HG02943 (cell line): ENCODE measurements at regions not wholly inside any gene's neighbourhood (a gene's known extent, or its start where the extent isn't known, plus 50 kb on each side); places are given as distances from the start of the nearest gene placed in this dataset.

Experiments
- ATAC-seq: cut with Tn5 transposase; IDR thresholded peaks from one replicate; pipeline ENCODE4 v1.9.1; 2021; ENCODE audit warnings: mild to moderate bottlenecking, low read depth, moderate library complexity; ENCODE audit not compliant: unreplicated experiment

GRCh38 chr3:6509576-6509975 is 351.3 kb upstream of the GRM7 start:
- ATAC-seq, result no peak

GRCh38 chr3:6510713-6511112 is 350.2 kb upstream of the GRM7 start:
- ATAC-seq, result no peak

- no peak for ATAC-seq
Observed at GRCh38 chr3:6512172-6512800, 348.6 kb upstream of the GRM7 start.

GRCh38 chr3:6516143-6516542 is 344.8 kb upstream of the GRM7 start:
- ATAC-seq, result no peak

GRCh38 chr3:6516694-6517093 is 344.2 kb upstream of the GRM7 start:
- no peak for ATAC-seq

- no peak for ATAC-seq
Observed at GRCh38 chr3:6518709-6519345, 342.1 kb upstream of the GRM7 start.

GRCh38 chr3:6521369-6522113 is 339.4 kb upstream of the GRM7 start:
- no peak for ATAC-seq

- no peak for ATAC-seq
Observed at GRCh38 chr3:6522191-6522590, 338.7 kb upstream of the GRM7 start.

GRCh38 chr3:6523043-6523442 is 337.9 kb upstream of the GRM7 start:
- no peak for ATAC-seq

GRCh38 chr3:6524479-6524878 is 336.4 kb upstream of the GRM7 start:
- ATAC-seq, result no peak

- ATAC-seq, result no peak
Observed at GRCh38 chr3:6526321-6526720, 334.6 kb upstream of the GRM7 start.

GRCh38 chr3:6526861-6527260 is 334.1 kb upstream of the GRM7 start:
- ATAC-seq, result no peak

- no peak for ATAC-seq
Observed at GRCh38 chr3:6528951-6529350, 332.0 kb upstream of the GRM7 start.

GRCh38 chr3:6531153-6531552 is 329.8 kb upstream of the GRM7 start:
- no peak for ATAC-seq

- ATAC-seq, result no peak
Observed at GRCh38 chr3:6532101-6532500, 328.8 kb upstream of the GRM7 start.

- no peak for ATAC-seq
Observed at GRCh38 chr3:6540981-6541380, 319.9 kb upstream of the GRM7 start.

GRCh38 chr3:6542795-6543194 is 318.1 kb upstream of the GRM7 start:
- ATAC-seq, result no peak

- ATAC-seq, result no peak
Observed at GRCh38 chr3:6549296-6549695, 311.6 kb upstream of the GRM7 start.

GRCh38 chr3:6551165-6551564 is 309.8 kb upstream of the GRM7 start:
- ATAC-seq, result no peak

- ATAC-seq, result no peak
Observed at GRCh38 chr3:6560259-6560658, 300.7 kb upstream of the GRM7 start.

- ATAC-seq, result no peak
Observed at GRCh38 chr3:6567241-6567640, 293.7 kb upstream of the GRM7 start.

- ATAC-seq, result no peak
Observed at GRCh38 chr3:6568999-6569493, 291.9 kb upstream of the GRM7 start.
